HG03097 (cell line): ENCODE measurements at regions not wholly inside any gene's neighbourhood (a gene's known extent, or its start where the extent isn't known, plus 50 kb on each side); places are given as distances from the start of the nearest gene placed in this dataset.
"Not testable (repeated sequence)": the region's sequence is repeated elsewhere in the genome, so short reads cannot be mapped to it uniquely, and the experiment has no call there.

Experiments
- ATAC-seq: cut with Tn5 transposase; IDR thresholded peaks from one replicate; pipeline ENCODE4 v1.9.1; 2021; ENCODE audit not compliant: unreplicated experiment, low FRiP score

DNA sequence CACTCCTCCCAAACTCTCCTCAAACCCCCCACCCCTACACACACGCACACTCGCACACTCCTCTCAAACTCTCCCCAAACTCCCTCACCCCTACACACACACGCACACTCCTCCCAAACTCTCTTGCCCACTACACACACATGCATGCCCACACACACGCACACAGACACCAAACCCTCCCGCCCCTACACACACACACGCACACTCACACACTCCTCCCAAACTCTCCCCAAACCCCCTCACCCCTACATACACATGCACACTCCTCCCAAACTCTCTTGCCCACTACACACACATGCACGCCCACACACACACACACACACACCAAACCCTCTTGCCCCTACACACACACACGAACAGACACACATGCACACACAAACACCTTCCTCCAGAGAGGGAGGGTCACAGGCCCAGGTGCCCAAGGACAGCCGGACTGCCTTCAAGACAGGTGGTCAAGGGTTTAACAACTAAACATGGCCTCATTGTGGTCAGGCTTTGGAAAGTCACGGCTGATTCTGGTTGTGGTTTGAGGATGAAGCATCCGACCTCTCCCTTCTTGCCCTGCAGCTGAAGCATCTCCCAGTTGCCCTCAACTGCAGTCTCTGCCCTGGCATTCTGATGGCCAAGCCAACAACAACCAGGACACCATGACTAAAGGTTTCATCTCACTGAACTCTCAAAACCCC, 72.3 kb upstream of the SNTG2 start:
- ATAC-seq: no peak

DNA sequence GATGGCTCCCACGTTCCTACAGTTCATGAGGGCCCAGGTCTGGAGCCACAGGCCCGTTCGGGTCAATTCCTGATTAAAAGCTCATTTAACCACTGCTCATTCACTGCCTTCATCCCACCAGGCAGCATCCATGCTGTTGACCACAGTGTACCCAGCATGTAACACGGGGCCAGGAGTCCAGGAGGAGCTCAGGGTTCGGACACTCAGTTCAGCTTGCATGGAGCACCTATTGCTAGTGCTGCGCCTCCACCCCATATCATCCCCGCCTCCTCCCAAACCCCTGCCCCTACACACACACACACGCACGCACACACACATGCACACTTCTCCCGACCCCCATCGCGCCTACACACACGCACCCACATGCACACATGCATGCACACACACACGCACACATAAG, 72.9 kb upstream of the SNTG2 start:
- no peak for ATAC-seq

GRCh38 chr2:875687-876615, 74.7 kb upstream of the SNTG2 start:
- ATAC-seq: no peak

- no peak for ATAC-seq
Observed at GRCh38 chr2:873651-874580, 76.7 kb upstream of the SNTG2 start.

GRCh38 chr2:873027-873426, 77.6 kb upstream of the SNTG2 start:
- ATAC-seq: no peak

DNA sequence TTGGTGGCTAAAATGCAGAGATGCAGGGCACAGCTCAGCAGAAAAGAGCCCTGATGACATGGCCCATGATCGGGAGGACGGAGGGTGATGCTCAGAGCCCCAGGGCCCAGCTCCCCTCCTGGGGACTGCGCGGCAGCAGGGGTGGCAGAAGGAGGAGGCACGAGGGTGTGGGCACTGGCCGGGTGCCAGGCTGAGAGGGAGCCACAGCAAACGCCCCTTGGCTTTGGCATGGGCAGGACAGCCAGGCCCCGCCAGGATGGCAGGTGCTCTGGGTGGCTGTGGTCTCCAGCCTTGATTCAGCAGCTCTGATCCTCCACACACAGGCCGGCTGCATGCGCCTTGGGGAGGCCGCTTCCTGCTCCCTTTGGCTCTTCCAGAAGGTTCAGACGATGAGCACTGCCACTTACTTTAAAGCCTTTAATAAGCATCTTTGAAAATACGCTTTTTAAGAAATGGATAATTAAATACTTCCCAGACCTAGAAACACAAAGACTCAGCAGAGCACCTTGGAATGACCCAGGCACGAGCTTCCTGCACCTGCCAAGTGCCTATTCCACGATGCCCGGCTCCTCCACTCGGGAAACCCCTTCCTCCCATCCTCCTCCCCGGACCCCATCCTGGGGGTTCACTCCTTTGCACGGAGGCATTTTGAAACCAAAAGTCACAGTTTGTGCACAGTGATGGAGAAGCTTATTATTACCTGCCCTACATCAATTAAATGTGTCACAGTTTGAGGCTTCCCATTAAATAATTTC, 78.5 kb upstream of the SNTG2 start:
- ATAC-seq: no peak

- ATAC-seq: no peak
Observed at GRCh38 chr2:871175-871727, 79.4 kb upstream of the SNTG2 start.

GRCh38 chr2:870426-870825, 80.2 kb upstream of the SNTG2 start:
- no peak for ATAC-seq

- ATAC-seq: no peak
Observed at GRCh38 chr2:869894-870293, 80.8 kb upstream of the SNTG2 start.

DNA sequence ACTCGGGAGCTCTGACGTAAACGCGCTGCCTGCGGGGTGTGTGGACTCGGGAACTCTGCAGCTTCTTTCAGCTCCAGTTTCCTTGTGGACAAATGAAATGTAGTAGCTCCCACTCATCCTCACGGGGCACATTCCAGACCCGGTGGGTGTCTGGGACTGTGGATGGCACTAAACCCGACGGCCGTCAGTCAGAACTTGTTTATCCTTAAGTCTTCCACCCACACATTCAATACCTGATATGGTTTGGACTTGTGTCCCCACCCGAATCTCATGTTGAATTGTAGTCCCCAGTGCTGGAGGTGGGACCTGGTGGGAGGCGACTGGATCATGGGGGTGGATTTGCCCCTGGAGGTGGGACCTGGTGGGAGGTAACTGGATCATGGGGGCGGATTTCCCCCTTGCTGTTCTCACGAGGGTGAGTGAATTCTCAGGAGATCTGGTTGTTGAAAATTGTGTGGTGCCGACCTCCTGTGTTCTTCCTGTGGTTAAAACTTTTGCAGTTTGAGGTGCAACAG, 81.2 kb upstream of the SNTG2 start:
- no peak for ATAC-seq

DNA sequence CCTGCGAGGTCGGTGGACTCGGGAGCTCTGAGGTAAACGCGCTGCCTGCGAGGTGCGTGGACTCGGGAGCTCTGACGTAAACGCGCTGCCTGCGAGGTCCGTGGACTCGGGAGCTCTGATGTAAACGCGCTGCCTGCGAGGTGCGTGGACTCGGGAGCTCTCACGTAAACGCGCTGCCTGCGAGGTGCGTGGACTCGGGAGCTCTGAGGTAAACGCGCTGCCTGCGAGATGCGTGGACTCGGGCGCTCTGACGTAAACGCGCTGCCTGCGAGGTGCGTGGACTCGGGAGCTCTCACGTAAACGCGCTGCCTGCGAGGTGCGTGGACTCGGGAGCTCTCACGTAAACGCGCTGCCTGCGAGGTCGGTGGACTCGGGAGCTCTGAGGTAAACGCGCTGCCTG, 81.8 kb upstream of the SNTG2 start:
- not testable (repeated sequence) for ATAC-seq

DNA sequence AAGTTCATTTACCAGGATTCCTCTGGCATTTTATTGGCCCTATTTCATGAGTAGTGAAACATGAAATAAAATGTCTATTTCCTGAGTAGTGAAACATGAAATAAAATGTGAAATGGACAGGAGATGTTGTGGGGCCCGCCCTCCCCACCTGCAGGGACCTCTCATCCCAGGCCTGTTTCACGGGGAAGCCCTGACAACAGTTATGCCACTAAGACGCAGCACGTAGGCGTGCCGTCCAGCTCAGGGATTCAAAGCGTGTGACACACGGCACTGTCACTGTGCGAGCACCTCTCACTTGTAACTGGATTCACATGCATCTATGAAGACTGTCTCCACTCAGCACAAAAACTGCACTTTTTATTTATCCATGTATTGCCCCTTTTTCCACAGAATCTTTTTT, 83.4 kb upstream of the SNTG2 start:
- no peak for ATAC-seq

GRCh38 chr2:866887-867286, 83.8 kb upstream of the SNTG2 start:
- no peak for ATAC-seq

GRCh38 chr2:866009-866680, 84.5 kb upstream of the SNTG2 start:
- ATAC-seq: no peak

DNA sequence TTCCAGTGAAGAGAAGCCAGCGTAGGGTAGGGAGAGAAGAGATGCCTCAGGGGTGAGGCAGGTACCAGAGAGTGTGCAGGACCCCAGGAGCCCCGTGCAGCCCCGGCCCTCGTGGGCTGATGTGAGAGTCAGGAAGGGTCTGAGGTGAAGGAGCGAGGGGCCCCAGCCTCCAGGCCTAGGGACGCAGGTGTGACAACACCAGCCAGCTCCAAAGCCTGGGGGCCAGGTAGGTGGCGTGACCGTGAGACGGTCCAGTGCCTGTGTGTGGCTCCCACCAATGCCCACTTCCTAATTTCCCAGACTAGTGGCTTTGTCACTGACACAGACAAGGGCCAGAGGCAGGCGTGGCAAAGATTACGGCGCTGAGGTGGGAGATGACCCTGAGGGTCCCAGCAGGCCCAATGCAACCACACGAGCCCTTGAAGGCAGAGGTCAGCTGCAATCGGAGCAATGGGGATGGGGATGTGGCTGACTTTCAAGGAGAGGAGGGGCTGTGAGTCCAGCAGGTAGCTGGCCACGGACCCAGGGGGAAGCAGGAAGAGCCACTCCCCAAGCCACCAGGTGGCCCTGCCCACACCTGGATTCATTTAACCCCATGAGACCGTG, 86.0 kb upstream of the SNTG2 start:
- no peak for ATAC-seq

DNA sequence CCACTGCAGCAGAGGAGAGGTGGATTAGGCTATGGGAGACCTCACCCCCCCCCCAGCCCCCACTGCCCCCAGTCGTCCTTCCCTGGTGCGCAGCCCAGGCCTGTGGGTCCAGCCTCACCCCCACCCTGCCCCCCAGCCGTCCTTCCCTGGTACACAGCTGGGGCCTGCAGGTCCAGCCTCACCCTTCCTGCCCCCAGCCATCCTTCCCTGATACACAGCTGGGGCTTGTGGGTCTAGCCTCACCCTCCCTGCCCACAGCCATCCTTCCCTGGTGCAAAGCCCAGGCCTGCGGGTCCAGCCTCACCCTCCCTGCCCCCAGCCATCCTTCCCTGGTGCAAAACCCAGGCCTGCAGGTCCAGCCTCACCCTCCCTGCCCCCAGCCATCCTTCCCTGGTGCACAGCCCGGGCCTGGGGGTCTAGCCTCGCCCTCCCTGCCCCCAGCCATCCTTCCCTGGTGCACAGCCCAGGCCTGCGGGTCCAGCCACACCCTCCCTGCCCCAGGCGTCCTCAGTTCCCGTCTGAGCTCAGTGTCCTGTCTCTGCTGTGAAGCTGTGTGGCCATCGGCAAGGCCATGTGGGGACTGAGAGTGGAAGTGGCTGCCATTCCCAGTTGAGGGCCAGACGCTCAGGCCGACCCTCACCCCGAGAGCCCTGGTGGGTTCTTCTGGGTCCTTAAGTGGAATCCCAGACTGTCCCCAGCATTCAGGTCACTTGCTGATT, 86.8 kb upstream of the SNTG2 start:
- no peak for ATAC-seq

DNA sequence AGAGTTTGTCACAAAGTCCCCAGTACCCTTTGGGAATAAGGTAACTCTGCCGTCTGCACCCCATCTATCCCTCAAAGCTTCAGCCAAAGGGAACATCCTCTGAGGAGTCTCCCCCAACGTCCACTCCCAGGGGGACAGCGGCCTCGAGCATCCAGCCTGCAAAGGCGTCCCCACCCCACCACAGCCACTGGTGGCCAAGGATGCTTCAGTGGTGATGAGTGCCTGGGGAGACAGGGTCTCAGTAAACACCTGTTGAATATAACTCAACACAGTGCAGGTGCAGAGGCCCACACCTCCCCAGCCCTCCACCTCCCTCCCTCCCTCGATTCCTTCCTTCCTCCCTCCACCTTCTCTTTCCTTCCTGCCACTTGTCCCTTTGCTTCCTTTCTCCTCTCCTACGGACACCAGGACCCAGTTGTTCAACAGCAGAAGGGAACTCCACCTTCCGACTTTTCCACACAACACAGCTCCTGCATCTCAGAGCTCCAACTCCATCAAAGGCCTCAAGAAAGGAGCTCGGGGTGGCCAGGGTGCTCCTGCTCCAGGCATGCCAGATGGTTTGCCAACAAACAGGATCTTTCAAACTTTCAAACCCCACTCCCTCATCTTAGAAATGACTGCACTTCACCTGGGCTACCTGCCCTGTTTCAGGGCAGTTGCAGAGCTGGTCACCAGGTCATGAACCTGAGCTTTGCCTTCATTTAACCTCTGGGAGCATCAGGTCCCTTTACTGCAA, 87.8 kb upstream of the SNTG2 start:
- ATAC-seq: no peak

GRCh38 chr2:862355-862687, 88.3 kb upstream of the SNTG2 start:
- no peak for ATAC-seq
